AG10803 (cell line): ENCODE measurements at regions not wholly inside any gene's neighbourhood (a gene's known extent, or its start where the extent isn't known, plus 50 kb on each side); places are given as distances from the start of the nearest gene placed in this dataset.

Source experiments
- DNase-seq: peaks from one replicate; pipeline ENCODE4 v3.0.0; 2010; ENCODE audit warnings: low read depth
- H3K4me3 ChIP-seq: 2 replicates; pipeline ENCODE4 v1.5.1; 2011; ENCODE audit warnings: mild to moderate bottlenecking, low read length, control low read depth
- CTCF ChIP-seq: conservative IDR thresholded peaks from 2 replicates; pipeline ENCODE4 v1.5.1; 2011; ENCODE audit warnings: mild to moderate bottlenecking, low read length, control low read depth, inconsistent platforms

GRCh38 chr10:128873411-128874054 lies 593.5 kb upstream of the MGMT start:
- TF ChIP-seq CTCF, result no peak
- H3K4me3 ChIP-seq, result no peak overlapping the region
- no peak for DNase-seq

- no peak overlapping the region for H3K4me3 ChIP-seq
- no peak for TF ChIP-seq CTCF
- DNase-seq, result no peak
Observed at GRCh38 chr10:128874331-128874730, 592.7 kb upstream of the MGMT start.

GRCh38 chr10:128875030-128875744 lies 591.9 kb upstream of the MGMT start:
- no peak for TF ChIP-seq CTCF
- H3K4me3 ChIP-seq, result no peak overlapping the region
- peak; percentile 8 for DNase-seq

DNA sequence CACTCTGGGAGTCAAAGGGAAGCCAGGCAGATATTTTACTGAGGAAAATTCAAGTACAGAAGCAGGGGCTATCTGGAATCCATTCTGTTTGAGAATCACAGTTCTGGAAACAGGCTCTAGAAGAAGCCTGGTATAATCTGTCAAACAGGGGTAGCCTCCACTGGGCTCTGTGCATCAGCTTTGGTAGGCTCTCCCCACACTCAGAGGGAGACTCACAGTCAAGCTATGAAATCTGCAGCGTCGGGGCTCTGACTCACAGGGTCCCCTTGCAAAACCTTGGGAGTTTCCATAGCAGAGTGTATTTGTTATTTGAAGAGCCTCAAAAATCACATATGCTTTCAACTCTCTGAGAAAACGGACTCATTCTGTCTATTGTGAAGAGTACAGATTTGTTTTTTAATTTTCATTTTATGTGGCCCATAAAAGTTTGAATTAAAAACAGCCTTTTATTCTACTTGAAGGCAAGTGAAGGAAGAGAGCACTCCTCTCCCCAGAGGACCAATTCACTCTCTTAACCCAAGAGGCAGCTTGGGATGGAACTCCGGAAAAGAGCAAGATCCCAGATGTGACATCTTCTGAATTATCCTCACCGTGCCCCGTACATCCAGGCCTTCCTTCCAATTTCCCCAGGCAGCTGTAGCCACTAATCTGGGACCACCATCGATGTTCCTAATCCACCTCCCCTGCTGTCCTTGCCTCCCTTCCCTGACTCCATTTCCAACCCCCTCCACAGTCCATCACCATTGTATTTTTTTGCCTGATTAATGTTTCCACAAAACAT lies 590.9 kb upstream of the MGMT start:
- H3K4me3 ChIP-seq, result no peak overlapping the region
- DNase-seq, result peak; percentile 34
- no peak for TF ChIP-seq CTCF

DNA sequence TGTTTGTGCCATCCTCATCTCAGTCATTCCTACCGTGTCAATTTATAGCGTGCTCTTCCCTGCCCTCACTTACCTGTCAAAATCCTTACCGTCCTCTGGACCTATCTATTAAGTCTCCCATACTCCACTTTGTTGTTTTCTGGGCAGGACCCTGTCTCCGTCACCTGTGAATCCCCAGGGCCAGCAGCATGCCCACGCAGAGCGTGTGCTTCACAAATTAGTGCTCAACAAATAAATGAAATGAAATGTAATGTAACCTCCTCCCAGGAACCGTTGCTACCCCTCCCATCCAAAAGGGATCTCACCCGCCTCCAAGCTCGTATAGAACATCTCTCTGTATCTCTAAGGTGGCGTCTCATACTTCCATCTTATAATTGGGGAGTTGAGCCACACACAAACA lies 589.9 kb upstream of the MGMT start:
- TF ChIP-seq CTCF, result no peak
- no peak for DNase-seq

DNA sequence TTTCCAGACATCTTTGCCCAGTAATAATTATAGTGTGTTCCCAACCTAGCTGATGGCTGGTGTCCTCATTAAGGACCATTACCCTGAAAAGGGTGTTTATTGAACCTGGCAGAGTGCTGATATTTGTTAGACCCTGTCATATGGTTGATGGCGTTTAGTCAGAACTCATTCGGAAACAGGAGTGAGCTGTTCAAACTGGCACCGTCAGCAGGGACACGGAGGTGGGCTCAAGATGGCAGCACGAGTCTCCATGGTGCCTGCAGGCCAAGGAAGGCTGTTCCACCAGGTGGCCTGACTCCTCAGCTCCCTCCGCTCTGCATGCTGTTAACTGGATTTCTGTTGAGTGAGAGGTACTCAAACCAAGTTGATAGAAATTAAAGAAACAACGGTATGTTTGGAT lies 589.1 kb upstream of the MGMT start:
- no peak for DNase-seq
- no peak for TF ChIP-seq CTCF
- no peak overlapping the region for H3K4me3 ChIP-seq

More for the DNA sequence above, 589.9 kb upstream of the MGMT start:
- H3K4me3 ChIP-seq, result no peak overlapping the region
